Stimulated activated CD8-positive, alpha-beta memory T cell treated with anti-CD3 and anti-CD28 coated beads, Interleukin-15, amount 100 ng/mL, for 24 hours (primary cell): ENCODE measurements at regions not wholly inside any gene's neighbourhood (a gene's known extent, or its start where the extent isn't known, plus 50 kb on each side); places are given as distances from the start of the nearest gene placed in this dataset.

Experiments
- DNase-seq: peaks from one replicate; pipeline ENCODE4 v3.0.0-alpha.2; 2020; ENCODE audit warnings: low read depth

DNA sequence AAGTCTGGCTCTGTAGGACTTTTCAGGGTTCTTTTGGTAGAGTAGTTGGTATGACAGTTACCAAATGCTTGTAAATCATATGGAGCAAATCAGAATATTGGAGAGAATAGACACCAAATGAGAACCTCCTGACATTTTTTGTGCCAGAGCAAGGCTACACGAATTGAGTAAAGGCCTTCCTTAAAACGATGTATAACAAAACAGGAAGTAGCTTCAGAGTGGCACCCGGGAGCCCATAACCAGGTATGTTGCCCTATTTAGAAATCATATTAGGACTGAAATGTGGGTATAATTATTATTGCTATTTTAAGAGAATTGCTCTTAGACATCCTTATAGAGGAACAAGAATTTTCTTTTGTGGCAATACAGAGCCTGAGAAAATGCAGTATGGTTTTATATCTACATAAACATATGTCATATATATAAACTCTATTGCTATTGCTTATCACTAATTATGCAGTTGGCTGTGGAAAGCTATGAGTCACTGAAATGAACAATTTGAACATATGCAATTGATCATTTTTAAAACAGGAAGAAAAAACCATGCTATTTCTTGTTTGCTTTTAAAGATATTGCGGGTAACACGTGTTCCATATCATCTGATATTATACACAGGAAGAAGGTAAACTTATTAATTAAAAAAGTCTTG is 197.4 kb upstream of the MTPN start:
- no peak for DNase-seq

DNA sequence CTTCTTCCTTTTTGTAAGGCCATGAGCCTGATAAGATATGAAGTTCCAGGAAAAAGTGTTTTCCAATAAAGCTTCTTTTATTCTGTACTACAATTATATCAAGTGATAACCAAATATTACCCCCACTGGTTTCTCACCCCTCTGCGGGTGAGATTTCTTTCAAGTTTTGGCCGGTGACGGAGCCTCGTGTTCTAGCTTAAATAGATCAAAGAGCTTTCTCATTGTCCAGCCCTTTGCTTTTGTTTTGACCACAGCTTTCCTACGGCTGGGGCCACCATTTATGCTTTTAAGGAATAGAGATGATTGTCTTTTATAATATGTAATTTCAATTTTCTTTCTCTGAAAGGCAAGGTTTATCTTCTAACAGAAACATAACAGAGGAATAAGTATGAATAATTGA is 196.7 kb upstream of the MTPN start:
- DNase-seq = no peak

DNA sequence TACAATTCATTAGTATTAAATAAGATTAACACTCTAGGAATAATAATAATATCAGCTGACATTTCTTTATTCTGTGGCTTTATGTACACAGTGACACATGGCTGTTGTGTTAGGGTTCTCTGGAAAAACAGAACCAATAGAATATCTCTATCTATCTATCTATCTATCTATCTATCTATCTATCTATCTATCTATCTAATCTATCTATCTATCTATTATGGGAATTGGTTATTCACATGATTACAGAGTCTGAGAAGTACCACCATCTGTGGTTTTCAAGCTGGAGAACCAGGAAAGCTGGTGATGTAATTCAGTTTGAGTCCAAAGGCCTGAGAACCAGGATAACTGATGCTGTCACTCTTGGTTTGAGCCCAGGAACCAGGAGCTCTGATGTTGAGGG is 194.1 kb upstream of the MTPN start:
- no peak for DNase-seq

DNA sequence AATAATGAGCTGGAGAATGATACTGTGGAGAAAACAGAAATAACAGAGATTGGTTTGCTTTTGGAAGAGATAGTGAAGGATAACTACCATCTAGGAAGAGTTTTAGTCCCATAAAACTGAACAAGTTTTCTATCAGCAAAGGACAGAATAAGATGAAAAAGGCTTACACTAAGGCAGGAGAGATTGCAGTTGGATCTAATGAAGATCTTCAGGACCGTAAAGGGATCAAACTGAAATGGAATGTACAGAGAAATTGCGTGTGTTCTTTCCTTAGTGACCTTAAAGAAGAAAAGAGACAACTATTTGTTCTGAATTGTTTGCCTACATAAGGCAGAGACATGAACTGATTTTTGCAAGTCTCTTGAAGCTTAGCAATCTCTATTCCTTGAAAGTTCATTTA is 191.7 kb upstream of the MTPN start:
- no peak for DNase-seq

DNA sequence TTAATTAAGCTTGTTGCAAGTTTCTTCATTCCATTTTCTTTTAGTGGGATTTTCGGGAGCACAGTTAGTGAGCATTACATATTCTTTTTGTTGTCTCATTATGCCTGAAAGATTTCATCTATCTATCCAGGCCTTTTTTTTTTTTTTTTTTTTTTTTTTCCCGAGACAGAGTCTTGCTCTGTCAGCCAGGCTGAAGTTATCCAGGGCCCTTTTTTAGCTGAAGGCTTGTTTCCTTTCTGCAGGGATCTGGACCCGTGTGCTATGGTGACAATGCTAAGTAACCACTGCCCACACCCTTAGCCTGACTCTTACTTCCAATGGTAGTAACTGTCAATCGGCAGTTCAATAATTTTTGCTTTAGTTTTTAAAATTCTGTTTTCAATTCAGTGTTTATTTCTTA is 190.8 kb upstream of the MTPN start:
- DNase-seq = no peak

DNA sequence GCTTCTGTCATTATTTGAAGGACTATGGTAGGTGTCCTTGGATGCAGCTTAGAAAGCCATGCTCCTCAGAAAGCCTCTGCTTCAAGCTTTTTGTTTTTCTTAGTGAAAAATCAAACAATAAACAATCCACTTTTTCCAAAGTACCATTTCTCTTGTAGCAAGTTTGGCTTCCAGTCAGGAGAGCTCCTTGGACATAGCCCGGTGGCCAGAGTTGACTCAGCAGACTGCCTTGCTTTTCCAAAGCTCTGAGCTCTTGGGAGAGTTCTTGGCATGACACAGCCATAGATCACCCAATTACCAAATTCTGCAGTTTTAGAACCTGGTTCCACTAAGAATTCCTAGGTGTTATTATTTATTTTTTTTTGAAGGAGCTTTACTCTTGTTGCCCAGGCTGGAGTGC is 189.4 kb upstream of the MTPN start:
- no peak for DNase-seq

DNA sequence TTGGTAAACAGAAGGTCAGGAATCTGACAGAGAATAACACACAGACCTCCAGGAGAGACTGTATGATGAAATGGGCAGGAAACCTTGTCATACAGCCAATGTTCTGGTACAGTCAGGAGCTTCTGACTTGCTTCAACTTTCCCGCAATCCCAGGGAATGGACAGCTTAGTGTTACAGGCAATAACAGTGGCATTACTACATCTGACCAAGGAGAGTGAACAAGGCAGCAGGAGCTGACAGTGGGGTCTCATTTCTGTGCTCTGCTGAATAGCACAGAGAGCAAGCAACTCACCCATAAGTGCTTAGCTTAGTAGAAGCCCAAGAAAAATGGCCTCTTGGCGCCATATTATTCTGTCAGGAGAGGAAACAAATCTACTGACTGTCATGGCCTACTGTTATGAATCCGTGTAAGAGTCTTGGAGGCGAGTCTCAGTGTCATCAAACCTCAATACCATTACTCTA is 186.2 kb upstream of the MTPN start:
- DNase-seq = no peak

DNA sequence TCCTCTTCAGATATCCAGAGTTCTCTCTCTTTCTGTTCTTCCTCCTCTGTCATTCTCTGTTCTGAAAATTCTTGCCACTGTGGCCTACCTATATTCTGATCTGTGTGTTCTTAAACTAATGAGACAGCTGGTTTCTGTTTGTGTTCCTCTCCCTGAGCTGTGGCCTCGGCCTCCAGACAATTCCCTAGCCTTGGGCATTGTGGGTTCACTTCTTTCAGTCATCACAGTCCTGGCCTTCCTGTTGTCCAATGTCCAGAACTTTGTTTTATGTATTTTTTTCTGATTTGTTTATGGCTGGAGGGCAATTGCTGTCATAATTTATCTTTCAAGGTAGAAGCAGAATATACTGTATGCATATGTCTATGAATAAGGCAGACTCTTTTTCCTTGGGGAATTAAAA is 173.2 kb upstream of the MTPN start:
- no peak for DNase-seq

DNA sequence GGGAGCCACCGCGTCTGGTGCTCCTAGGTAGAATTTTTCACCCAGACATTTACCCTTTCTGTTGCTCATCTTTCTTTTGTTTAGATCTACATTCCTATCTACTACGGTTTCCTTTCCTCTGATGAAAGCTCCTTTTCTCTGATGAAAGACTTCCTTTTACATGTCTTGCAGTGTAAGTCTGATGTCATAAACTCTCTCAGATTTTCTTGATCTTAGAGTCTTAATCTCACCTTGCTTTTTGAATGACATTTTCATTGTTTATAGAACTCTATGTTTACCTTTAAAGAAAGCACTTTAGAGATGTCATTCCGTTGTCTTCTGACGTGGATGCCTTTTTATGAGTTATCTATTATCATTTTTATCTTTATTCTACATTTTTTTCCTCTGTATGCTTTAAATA is 171.8 kb upstream of the MTPN start:
- no peak for DNase-seq

DNA sequence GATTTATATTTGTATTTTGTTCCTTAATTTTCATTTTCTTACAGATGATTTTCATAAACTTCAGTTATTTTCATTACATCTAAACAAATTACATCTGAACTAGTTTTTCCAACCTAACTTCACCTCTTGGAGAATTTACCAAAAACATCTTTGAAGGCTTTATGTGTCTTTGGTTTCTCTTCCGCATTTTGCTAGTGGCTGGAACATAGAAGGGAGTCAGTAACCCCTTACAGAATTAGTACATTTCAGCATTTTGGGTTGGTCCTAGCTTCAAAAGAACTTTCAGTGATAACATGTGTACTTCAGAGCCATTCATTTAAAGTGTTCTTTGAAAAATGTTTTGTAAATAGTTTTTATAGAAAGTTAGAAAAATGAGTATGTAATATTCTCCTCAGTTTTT is 169.8 kb upstream of the MTPN start:
- no peak for DNase-seq

DNA sequence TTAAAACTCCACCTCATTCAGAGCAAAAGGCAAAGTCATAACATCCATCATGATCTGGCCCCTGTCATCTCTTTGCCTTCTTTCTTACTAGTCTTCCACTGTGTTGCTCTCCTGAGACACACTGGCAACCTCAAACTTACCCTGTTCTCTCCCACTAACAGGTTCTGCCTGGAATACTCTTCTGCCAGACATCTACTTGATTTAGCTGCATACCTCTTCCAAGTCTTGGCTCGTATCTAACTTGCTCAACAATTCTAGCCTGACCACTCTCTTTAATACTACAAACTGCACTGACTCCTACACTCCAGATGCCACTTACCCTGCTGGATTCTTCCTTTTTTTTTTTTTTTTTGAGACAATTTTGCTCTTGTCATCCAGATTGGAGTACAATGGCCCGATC is 167.0 kb upstream of the MTPN start:
- no peak for DNase-seq

DNA sequence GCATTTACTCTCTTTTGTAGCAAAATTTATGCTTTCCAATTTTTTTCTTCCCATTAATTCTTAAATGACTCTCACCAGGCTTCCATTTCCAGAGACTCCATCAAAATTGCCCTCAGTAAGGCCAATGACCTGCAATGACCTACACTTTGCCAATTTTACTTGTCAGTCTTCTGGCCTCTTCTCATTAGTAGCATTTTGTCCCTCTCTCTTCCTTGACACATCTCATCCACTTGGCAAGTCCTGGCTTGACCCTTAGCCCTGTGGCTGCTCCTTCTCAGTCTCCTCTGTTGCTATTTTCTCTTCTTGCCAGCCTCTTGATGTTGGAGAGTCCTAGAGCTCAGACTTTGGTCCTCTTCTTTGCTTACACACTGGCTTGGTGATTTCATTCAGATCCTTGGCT is 166.1 kb upstream of the MTPN start:
- no peak for DNase-seq

DNA sequence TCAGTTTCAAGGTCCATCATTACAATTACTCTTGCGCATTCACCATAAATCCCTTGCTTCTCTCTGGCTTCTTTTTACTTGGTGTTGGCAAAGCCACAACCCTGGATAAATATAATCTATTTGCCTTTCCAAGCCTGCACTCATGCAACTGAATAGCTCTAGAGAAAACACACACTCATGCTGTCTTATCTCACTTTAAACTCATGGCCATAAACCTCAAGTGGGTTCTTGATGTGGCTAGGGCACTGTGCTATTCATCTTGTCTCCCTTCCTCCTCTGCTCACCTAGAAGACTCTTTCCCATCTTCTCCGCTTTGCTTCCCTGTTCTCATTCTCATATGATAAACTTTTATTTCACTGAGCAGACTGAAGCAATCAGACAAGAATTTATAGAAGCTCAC is 165.4 kb upstream of the MTPN start:
- DNase-seq = no peak

DNA sequence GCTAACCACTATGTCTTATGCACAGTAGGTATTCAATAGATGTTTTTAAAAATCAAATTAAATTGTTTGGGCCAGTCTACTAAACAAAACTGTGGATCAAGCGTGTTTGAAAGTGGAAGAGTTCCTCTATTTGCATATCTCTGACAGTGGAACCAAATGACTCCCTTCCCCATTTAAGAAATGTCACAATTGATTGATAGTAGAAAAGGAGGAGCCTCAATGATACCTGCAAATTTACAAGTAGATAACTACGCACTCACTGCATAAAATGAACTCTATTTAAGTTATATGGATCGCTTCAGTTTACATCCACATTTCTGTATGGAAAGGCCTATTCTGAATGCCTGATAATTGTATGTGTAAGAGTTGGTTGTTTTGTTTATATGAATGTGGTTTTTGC is 163.3 kb upstream of the MTPN start:
- DNase-seq = no peak

DNA sequence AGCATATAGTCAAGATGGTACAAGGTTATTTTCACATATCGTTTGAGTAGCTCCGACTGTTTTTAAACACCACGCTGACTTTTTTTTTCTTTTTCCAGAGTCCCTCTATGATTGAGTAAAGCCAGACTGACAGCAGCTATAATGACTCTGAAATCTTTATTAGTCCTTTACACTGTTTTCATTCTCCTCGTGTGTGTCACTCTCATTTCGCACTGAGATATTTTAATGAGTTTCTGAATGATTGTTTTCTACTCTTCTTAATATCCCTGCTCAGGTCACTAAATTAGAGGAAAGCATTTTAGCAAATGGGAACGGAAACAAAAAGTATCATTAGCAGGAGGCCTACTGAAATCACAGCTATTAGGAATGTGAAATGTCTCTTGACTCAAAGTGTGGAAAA is 162.3 kb upstream of the MTPN start:
- DNase-seq = no peak

DNA sequence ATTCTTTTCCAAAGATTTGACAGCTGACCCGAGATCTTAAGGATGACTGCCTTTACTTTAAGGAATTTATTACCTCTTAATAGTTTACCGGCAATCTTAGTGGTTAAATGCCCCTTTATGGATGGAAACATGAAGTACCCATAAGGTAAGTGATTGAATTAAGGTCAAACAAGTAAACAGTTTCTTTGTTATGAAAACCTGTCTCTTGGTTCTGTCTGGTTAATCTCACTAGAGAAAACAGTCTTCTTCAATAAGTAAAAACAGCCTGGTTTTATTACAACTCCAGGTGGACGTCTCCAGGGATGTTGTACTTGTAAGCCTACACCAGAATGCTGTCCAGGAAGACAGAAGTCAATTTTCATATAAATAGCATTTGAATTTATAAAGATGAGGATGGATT is 161.8 kb upstream of the MTPN start:
- no peak for DNase-seq

DNA sequence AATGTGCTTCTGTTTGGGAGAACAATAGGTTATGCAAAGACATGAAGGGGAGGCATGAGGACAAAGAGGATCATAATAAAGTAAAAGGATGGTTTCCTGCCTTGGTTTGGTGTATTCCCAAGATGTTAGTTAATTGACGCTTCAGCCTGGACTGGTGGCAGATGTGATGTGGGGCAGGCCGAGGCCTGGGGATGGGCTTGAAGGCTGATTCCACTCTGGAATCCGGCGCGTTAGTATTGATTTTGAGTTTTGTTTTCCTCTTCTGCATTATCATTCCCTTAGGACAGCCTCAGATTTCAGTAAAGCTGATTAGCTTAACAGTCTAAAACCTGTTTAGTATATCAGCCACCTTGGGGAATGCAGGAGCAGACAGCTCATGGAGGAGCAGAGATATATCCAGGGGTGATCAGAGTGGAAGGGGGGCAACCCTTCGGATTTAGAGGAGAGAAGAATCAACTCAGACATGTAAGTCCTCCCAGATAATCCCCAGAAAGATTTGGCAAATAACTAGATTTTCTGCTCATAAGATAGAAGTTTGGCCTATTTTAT is 159.8 kb upstream of the MTPN start:
- no peak for DNase-seq

DNA sequence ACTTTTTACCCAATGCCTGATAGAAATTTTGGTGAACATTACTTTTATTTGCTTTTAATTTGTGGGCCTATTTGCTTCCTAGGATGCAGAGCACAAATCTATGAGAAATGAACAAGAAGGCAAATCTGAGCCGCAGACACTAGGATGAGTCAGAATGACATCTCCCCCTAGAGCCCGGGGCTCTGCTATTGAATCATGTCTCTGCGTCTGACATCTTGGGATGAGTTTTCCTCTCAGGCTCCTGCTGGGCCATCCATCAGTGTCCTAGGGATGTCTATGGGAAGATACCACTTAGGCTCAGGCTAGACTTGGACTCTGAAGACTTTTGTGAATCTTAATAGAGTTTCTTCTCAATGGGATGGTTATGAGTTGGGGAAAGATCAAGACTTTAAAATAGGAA is 157.3 kb upstream of the MTPN start:
- DNase-seq = no peak

DNA sequence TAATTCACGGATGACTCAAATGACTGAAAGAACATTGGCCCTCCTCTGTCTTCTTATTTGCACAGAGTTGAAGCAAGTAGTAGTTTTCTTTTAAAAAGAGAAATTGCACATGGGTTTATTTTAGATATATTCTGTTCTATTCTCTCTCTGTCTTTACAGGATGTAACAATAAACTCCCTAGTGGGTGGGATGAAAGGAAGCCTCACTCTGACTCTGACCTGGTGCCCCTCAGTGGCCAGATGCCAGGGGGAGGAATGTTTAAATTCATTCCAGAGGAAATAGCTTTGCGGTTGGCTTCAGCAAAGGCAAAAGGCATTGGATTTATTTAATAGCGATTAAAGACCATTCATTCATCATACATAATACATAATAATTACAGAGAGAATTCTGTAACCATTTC is 156.4 kb upstream of the MTPN start:
- no peak for DNase-seq

DNA sequence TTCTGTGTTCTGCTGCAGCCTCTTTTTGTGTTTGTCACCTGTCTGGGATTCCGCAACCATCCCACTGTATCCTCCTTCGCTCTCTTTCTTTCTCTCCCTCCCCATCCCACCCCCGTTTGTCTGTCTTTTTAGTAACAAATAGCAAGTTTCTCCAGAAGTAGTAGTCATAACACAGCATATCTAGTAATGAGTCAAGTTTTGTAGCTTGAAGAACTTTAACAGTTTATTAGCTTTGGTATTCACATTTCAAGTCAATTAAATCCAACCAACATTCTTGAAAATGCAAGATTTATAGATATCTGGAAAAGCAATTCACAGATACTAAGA is 154.1 kb upstream of the MTPN start:
- no peak for DNase-seq

DNA sequence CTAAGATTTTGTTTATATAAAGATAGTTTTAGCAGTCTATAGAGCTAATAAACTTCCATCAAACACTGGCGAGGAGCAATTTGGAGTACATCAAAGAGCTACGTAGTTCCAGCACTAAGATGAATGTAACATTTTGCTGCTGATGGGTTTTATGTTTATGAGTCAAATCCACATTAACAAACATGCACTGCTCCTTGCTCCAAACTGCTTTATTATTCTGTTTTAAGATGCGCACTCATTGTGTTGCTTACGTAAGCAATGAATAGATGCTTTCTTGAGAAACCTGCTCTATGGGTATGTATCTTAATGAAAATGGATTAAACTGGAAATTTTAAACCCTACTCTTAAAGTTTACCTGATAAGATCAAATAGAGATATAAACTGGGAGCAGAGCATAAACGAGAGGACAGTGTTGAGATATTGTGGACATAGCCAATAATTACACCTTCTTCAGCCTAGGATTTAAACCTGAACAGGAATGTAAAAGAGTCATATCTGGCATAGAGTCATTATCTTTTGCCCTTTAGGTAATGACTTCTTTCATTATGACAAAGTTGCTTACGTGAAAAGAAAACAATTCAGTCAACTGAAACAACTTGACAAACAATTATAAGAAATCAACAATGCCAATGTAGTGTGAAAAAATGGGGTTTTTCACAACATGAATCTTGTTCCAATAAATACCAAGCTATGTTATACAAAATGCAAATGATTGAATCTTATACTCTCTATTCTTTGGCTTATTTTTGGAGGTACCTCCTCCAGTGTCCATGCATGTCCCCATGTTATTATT is 153.5 kb upstream of the MTPN start:
- DNase-seq = no peak

DNA sequence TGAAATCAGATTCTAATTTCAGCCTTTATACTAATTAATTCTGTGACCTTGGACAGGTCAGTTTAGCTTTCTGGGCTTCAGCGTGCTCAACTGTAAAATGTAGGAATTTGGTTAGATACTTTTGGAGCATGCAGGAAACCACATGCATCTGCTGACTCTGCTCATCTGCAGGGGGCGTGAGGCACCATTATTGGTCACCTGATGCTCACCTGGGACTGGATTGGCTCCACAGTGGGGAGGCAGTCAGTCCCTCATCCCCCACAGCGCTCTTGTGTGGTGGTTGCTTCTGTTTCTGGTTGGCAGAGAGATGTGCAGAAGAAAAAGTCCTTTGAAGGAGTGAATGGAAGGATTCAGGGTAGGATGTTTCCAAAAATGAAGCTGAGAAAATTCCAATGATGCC is 150.9 kb upstream of the MTPN start:
- DNase-seq = no peak

DNA sequence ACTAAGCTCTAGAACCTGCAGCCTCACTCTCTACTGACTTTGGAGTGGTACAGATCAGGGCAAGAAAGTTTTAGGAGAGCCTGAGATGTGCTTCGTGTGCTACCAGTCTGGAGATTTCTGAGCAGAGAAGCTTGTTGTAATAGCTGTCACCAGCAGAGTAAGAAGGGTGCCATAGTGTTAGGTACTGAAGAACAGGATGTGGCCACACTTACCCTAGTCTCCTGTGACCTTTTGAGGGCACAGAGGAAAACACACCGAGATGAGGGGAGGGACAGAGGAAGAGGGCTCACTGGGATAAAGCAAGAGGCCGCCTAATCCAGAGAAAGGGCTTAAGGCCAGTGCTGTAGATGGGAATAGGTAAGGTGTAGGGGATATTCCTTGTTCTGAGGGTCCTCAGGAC is 146.2 kb upstream of the MTPN start:
- DNase-seq = no peak

DNA sequence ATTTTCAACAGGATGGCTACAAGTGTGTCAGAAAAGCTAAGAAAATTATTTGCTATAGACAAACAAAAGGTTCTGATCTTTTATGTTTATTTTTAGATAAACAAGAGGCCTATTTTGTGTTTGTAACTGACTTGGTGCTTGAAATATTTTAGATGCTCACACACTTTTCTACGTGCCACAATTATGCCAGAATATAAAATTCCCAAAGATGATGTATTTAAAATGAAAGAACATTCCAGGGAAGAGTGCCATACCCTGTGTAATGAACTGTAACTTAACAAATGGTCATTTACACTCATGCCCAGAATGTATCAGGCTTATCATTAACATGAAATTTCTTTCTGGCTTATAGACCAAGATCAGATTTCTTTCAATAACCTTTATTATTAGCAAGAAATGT is 144.9 kb upstream of the MTPN start:
- DNase-seq = no peak
